ENCODE measurements at regions not wholly inside any gene's neighbourhood (a gene's known extent, or its start where the extent isn't known, plus 50 kb on each side); places are given as distances from the start of the nearest gene placed in this dataset.

DNA sequence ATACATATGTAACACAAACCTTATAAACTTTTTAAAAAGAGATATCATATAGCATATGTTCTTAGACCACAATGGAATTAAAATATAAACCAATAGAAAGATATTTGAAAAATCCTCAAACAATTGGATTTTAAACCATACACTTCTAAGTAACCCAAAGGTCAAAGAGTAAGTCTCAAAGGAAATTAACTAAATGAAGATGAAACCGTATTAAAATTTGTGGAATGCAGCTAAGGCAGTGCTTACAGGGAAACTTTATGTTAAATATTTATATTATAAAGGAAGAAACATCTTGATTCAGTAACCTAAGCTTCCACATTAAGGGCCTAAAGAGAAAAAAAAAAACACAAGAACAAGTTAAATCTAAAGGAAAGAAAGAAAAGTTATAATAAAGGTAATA, 966.1 kb downstream of the SLC4A3 start:
- TF ChIP-seq POLR2AphosphoS5 (IDR thresholded peaks at IDR 0.05) (no peak), POLR2A (IDR thresholded peaks at IDR 0.05) (no peak)
- TF ChIP-seq, protein P1, sequence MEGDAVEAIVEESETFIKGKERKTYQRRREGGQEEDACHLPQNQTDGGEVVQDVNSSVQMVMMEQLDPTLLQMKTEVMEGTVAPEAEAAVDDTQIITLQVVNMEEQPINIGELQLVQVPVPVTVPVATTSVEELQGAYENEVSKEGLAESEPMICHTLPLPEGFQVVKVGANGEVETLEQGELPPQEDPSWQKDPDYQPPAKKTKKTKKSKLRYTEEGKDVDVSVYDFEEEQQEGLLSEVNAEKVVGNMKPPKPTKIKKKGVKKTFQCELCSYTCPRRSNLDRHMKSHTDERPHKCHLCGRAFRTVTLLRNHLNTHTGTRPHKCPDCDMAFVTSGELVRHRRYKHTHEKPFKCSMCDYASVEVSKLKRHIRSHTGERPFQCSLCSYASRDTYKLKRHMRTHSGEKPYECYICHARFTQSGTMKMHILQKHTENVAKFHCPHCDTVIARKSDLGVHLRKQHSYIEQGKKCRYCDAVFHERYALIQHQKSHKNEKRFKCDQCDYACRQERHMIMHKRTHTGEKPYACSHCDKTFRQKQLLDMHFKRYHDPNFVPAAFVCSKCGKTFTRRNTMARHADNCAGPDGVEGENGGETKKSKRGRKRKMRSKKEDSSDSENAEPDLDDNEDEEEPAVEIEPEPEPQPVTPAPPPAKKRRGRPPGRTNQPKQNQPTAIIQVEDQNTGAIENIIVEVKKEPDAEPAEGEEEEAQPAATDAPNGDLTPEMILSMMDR (IDR thresholded peaks at IDR 0.05) = no peak
